Heart right ventricle (tissue), 16 donors: ENCODE measurements at regions not wholly inside any gene's neighbourhood (a gene's known extent, or its start where the extent isn't known, plus 50 kb on each side); places are given as distances from the start of the nearest gene placed in this dataset.

ENCODE experiments used
- ATAC-seq, 8 donors: fragments of 200-7000 bp; cut with Tn5 transposase; one replicate each; pipeline ENCODE4 v1.9.1; 2020; ENCODE audit warnings: mild to moderate bottlenecking in 8 of 8, moderate library complexity in 8 of 8, moderate number of reproducible peaks in 1 of 8
- DNase-seq, 2 donors: peaks; one replicate each; pipeline ENCODE4 v3.0.0-alpha.2; 2020
- H3K27ac ChIP-seq, 10 donors: fragments of 200-600 bp; sonication (generic) in 2 of 10; one replicate each; pipeline versions ENCODE4 v1.5.0 to v1.8.0; 2020 to 2022; ENCODE audit warnings: mild to moderate bottlenecking in 3 of 10
- H3K27me3 ChIP-seq, 7 donors: fragments of 200-600 bp; one replicate each; pipeline ENCODE4 v1.8.0; 2021 to 2022; ENCODE audit warnings: mild to moderate bottlenecking in 2 of 7
- H3K36me3 ChIP-seq, 9 donors: fragments of 200-600 bp; sonication (generic) in 1 of 9; one replicate each; pipeline versions ENCODE4 v1.5.0 to v1.8.0; 2020 to 2022; ENCODE audit warnings: mild to moderate bottlenecking in 2 of 9
- H3K4me1 ChIP-seq, 9 donors: fragments of 200-600 bp; sonication (generic) in 1 of 9; one replicate each; pipeline versions ENCODE4 v1.5.0 to v1.8.0; 2020 to 2022; ENCODE audit warnings: mild to moderate bottlenecking in 4 of 9
- H3K4me3 ChIP-seq, 10 donors: fragments of 200-600 bp; sonication (generic) in 2 of 10; one replicate each; pipeline versions ENCODE4 v1.5.0 to v1.8.0; 2020 to 2022; ENCODE audit warnings: mild to moderate bottlenecking in 7 of 10, moderate library complexity in 2 of 10
- H3K9me3 ChIP-seq, 11 donors: fragments of 200-600 bp in 10 of 11; sonication (generic) in 2 of 11; one replicate each; pipeline versions ENCODE4 v1.5.0 to v1.8.0; 2013 to 2022; ENCODE audit warnings: mild to moderate bottlenecking in 2 of 11, control low read depth in 1 of 11, moderate library complexity in 1 of 11
- WGBS, 2 donors: extraction: QIAGEN DNeasy Blood & Tissue Kit; methylation state at CpG; one replicate each; pipeline ENCODE4 v1.1.7; 2013; ENCODE audit warnings: inconsistent platforms in 1 of 2; 5-methylcytosine and 5-hydroxymethylcytosine counted together
- intact Hi-C, 10 donors: fragments of 100-400 bp; cut with DNase I; formaldehyde crosslinking; loops; one replicate each; pipeline versions ENCODE4 v1.11.1 to v1.14.2; 2022
- TF ChIP-seq, protein P1 (sequence below), 9 donors: fragments of 200-600 bp; sonication (generic) in 2 of 9; IDR thresholded peaks; one replicate each; pipeline versions ENCODE4 v1.5.0 to v1.8.0; 2021 to 2022; ENCODE audit warnings: antibody characterized with exemption in 9 of 9, mild to moderate bottlenecking in 5 of 9, moderate library complexity in 1 of 9
- donor health status: Arrhythmogenic right ventricular cardiomyopathy.
- donor health status: ischemic (EF 13 %, LVEDD 7.1; RV severe dilation, severe dysfunction).
- donor health status: healthy with polysubstance abuse.
- donor health status: DM: no; HTN: yes; CAD: no.
- donor health status: DM: no; HTN: no; CAD: no.
- donor health status: ischemic (EF 25% LVEDD 6.9; RV normal size, moderate dysfunction).
- donor health status: ischemic (EF 25% LVEDD 5.7; RV mildly dilated, moderate dysfunction).
- donor health status: healthy.
- donor health status: DM: yes; HTN: yes; CAD: no.
- donor health status: Ischemic cardiomyopathy.
- donor health status: ischemic (EF 35%, LVEDD 5.7; RV mildly dilated, moderate dysfunction).
- donor health status: nonischemic (EF 11% LVEDD 7.7; RV severe dilation, severe dysfunction).
- donor health status: DM: yes; HTN: yes; CAD: no.
- donor health status: PGD.
- donor health status: ischemic (EF 29% LVEDD 5.4; RV normal size, mild dysfunction).
- donor health status: nonischemic (EF 23%, LVEDD 6.1; RV moderate dilation, normal function).

DNA sequence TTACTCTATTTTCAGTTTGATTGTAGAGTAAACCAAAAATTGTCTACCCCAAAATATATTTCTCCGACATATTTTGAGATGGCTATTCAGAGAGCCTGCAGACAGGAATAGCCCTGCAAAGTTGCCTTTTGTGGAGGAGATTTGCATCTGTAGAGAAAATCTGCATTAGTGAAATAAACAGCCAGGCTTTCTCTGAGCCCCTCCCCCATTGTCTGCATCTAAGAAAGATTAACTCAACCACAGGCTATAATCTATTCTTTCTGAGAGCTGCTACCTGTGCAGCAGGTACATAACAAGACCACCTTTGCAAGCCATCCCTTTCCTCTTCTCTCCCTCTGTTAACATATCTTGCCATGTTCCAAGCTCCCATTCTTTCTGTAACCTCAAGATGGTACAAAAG lies 1034.2 kb downstream of the SORCS3 start:
- intact Hi-C loops, result no loop called here

DNA sequence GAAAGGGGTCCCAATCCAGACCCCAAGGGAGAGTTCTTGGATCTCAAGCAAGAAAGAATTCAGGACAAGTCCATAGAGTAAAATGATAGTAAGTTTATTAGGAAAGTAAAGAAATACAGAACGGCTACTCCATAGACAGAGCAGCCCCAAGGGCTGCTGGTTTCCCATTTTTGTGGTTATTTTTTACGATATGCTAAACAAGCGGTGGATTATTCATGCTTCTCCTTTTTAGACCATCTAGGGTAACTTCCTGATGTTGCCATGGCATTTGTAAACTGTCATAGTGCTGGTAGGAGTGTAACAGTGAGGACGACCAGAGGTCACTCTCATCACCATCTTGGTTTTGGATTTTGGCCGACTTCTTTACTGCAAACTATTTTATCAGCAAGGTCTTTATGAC lies 1033.4 kb downstream of the SORCS3 start:
- Histone ChIP-seq H3K27me3 (no peaks in the 10 kb centered on the region), H3K4me1 (no peaks in the 10 kb centered on the region), H3K9me3 (peaks cover 0 to 43% (median 11%) of the 10 kb centered on the region in 11 donors), H3K4me3 (no peak overlapping the region), H3K27ac (no peak overlapping the region), H3K36me3 (no peaks in the 10 kb centered on the region)
- 84 to 85% methylated on average over 5 of the region's 5 CpGs for WGBS, 2 donors
- intact Hi-C loops, result no loop called here
- DNase-seq (no peak), ATAC-seq (no peak)
- TF ChIP-seq, protein P1, sequence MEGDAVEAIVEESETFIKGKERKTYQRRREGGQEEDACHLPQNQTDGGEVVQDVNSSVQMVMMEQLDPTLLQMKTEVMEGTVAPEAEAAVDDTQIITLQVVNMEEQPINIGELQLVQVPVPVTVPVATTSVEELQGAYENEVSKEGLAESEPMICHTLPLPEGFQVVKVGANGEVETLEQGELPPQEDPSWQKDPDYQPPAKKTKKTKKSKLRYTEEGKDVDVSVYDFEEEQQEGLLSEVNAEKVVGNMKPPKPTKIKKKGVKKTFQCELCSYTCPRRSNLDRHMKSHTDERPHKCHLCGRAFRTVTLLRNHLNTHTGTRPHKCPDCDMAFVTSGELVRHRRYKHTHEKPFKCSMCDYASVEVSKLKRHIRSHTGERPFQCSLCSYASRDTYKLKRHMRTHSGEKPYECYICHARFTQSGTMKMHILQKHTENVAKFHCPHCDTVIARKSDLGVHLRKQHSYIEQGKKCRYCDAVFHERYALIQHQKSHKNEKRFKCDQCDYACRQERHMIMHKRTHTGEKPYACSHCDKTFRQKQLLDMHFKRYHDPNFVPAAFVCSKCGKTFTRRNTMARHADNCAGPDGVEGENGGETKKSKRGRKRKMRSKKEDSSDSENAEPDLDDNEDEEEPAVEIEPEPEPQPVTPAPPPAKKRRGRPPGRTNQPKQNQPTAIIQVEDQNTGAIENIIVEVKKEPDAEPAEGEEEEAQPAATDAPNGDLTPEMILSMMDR (IDR thresholded peaks at IDR 0.05), result no peak

More for the DNA sequence above, 1034.2 kb downstream of the SORCS3 start:
- ATAC-seq (no peak), DNase-seq (no peak)
- Histone ChIP-seq H3K4me3 (no peak overlapping the region), H3K36me3 (no peaks in the 10 kb centered on the region), H3K9me3 (peaks cover 0 to 40% (median 11%) of the 10 kb centered on the region in 11 donors), H3K27me3 (no peaks in the 10 kb centered on the region), H3K27ac (no peak overlapping the region), H3K4me1 (no peaks in the 10 kb centered on the region)
- TF ChIP-seq, protein P1 (IDR thresholded peaks at IDR 0.05), result no peak
- 77 to 97% methylated on average over 1 of the region's 1 CpG for WGBS, 2 donors

DNA sequence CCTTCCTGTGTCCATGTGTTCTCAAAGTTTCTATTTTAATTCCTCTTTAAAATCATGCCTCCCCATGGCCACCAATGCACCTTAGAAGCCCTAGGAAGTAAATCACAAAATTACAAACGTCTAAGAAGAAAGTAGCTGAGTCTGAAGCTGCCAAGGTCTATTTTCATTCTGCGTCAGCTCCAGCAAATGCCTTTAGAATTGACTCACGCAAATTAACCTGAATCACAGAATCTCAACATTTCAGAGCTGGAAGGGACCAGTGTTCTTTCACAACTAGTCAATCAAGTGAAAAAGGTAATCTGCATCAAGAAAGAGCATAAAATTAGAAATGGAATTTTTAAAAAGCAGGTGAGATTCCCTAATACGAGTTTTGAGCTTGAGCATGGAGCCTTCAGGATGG lies 1017.6 kb downstream of the SORCS3 start:
- H3K9me3 ChIP-seq, result no peaks in the 10 kb centered on the region
- no peaks in the 10 kb centered on the region for H3K27me3 ChIP-seq
- no peak overlapping the region for H3K27ac ChIP-seq
- no peaks in the 10 kb centered on the region for H3K4me1 ChIP-seq
- no peak for DNase-seq
- H3K36me3 ChIP-seq, result no peaks in the 10 kb centered on the region
- no peak overlapping the region for H3K4me3 ChIP-seq
- 63 to 69% methylated on average over 4 of the region's 4 CpGs for WGBS, 2 donors
- ATAC-seq, result no peak
- TF ChIP-seq, protein P1 (IDR thresholded peaks at IDR 0.05), result no peak
- intact Hi-C loops, result no loop called here

DNA sequence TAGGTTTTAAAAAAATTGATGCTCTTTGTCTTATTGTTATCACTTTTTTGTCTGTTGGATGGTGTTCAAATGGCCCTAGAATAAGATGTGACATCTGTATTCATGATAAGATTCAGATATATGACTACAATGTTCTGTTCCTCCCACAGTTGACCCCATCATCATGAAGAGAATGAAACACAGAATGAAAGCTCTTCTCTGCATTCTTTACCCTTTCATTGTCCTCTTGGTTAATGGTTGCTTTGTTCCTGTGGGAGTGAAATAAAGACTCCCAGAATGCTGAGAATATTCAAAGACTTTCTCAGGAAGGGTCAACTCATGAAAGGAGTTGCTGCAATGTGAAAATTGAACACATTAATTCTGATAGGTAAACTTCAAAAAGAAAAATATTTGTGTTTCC lies 1015.8 kb downstream of the SORCS3 start:
- TF ChIP-seq, protein P1 (IDR thresholded peaks at IDR 0.05), result no peak
- Histone ChIP-seq H3K36me3 (no peaks in the 10 kb centered on the region), H3K27me3 (no peaks in the 10 kb centered on the region), H3K4me1 (no peaks in the 10 kb centered on the region), H3K4me3 (no peak overlapping the region), H3K9me3 (no peaks in the 10 kb centered on the region), H3K27ac (no peak overlapping the region)
- intact Hi-C loops, result no loop called here
- no peak for ATAC-seq
- DNase-seq, result no peak

- ATAC-seq (no peak), DNase-seq (no peak)
- intact Hi-C loops, result no loop called here
- H3K4me3 ChIP-seq, result no peak overlapping the region
- WGBS, 2 donors, result 75 to 78% methylated on average over 3 of the region's 3 CpGs
- no peaks in the 10 kb centered on the region for H3K36me3 ChIP-seq
- no peaks in the 10 kb centered on the region for H3K4me1 ChIP-seq
- no peaks in the 10 kb centered on the region for H3K9me3 ChIP-seq
- H3K27ac ChIP-seq, result no peak overlapping the region
- no peaks in the 10 kb centered on the region for H3K27me3 ChIP-seq
- TF ChIP-seq, protein P1 (IDR thresholded peaks at IDR 0.05), result no peak
Observed at GRCh38 chr10:105650306-105650705, 1009.2 kb downstream of the SORCS3 start.
